T-cell (primary cell): ENCODE measurements at regions not wholly inside any gene's neighbourhood (a gene's known extent, or its start where the extent isn't known, plus 50 kb on each side); places are given as distances from the start of the nearest gene placed in this dataset.

ENCODE experiments used
- ATAC-seq, 4 experiments: fragments of 200-7000 bp in 3 of 4; fragments of 150-1000 bp in 1 of 4; cut with Tn5 transposase; replicated peaks in 1 of 4; 1 replicate in 3 of 4; 2 replicates in 1 of 4; pipeline ENCODE4 v1.10.0; 2021; ENCODE audit warnings: moderate library complexity in 3 of 4, mild to moderate bottlenecking in 2 of 4, moderate number of reproducible peaks in 1 of 4
- CTCF ChIA-PET, 2 donors: fragments of 300-600 bp; sonication (Branson Sonifier 250); formaldehyde crosslinking; loops; one replicate each; lab custom pipeline; 2022; ENCODE audit warnings: antibody characterized with exemption in 2 of 2; lab: Charles Lee
- POLR2A ChIA-PET, 2 donors: fragments of 300-600 bp; sonication (Branson Sonifier 250); formaldehyde crosslinking; loops; one replicate each; lab custom pipeline; 2022; ENCODE audit warnings: antibody characterized with exemption in 2 of 2; lab: Charles Lee
- DNase-seq, 35 experiments: peaks; one replicate each; pipeline versions ENCODE4 v3.0.0 to v3.0.0-alpha.2; 2013 to 2023
- H3K27ac ChIP-seq: one replicate; pipeline ENCODE4 v1.5.1; 2013; ENCODE audit warnings: low read length
- H3K27me3 ChIP-seq, 2 experiments: replicated peaks in 1 of 2; 1 replicate in 1 of 2; 2 replicates in 1 of 2; pipeline versions ENCODE4 v1.6.1 to v1.7.0; 2013; ENCODE audit warnings: low read length in 1 of 2, mixed read lengths in 1 of 2; ENCODE audit not compliant: control insufficient read depth in 2 of 2, insufficient read depth in 2 of 2; ENCODE audit errors: extremely low read depth in 1 of 2
- H3K36me3 ChIP-seq, 2 donors: 1 replicate in 1 of 2; 2 replicates in 1 of 2; pipeline versions ENCODE4 v1.6.1 to v1.7.0; 2013; ENCODE audit warnings: low read length in 1 of 2; ENCODE audit not compliant: control insufficient read depth in 2 of 2, insufficient read depth in 1 of 2; ENCODE audit errors: extremely low read depth in 1 of 2
- H3K4me1 ChIP-seq, 2 experiments: 1 replicate in 1 of 2; 2 replicates in 1 of 2; pipeline versions ENCODE4 v1.6.1 to v1.7.0; 2013; ENCODE audit warnings: low read length in 2 of 2, mixed read lengths in 1 of 2; ENCODE audit not compliant: insufficient read depth in 2 of 2, control insufficient read depth in 1 of 2; ENCODE audit errors: extremely low read depth in 1 of 2
- H3K4me3 ChIP-seq, 2 donors: 1 replicate in 1 of 2; 2 replicates in 1 of 2; pipeline versions ENCODE4 v1.5.1 to v1.7.0; 2013; ENCODE audit warnings: mild to moderate bottlenecking in 2 of 2, low read length in 1 of 2, moderate library complexity in 1 of 2; ENCODE audit not compliant: control insufficient read depth in 1 of 2; ENCODE audit errors: extremely low read depth in 1 of 2
- H3K9me3 ChIP-seq: 2 replicates; pipeline ENCODE4 v1.7.0; 2013
- H3K27ac Mint-ChIP-seq, 2 donors: one replicate each; pipeline ENCODE4 v1.8.0; 2020 to 2021; ENCODE audit warnings: mild to moderate bottlenecking in 2 of 2, mixed read lengths in 2 of 2
- H3K27me3 Mint-ChIP-seq, 2 donors: one replicate each; pipeline ENCODE4 v1.8.0; 2021 to 2022; ENCODE audit warnings: mixed read lengths in 2 of 2
- H3K36me3 Mint-ChIP-seq: one replicate; pipeline ENCODE4 v1.8.0; 2021; ENCODE audit warnings: mixed read lengths
- H3K4me1 Mint-ChIP-seq, 3 donors: one replicate each; pipeline ENCODE4 v1.8.0; 2020 to 2022; ENCODE audit warnings: mixed read lengths in 3 of 3, mild to moderate bottlenecking in 1 of 3
- H3K4me3 Mint-ChIP-seq, 3 donors: one replicate each; pipeline ENCODE4 v1.8.0; 2020 to 2022; ENCODE audit warnings: mild to moderate bottlenecking in 3 of 3, mixed read lengths in 3 of 3, moderate library complexity in 3 of 3
- H3K9me3 Mint-ChIP-seq, 3 donors: one replicate each; pipeline ENCODE4 v1.8.0; 2020 to 2022; ENCODE audit warnings: mixed read lengths in 3 of 3
- WGBS: methylation state at CpG from one replicate; pipeline ENCODE4 v1.1.5; 2013; ENCODE audit warnings: missing lambda C conversion rate; ENCODE audit not compliant: insufficient coverage; 5-methylcytosine and 5-hydroxymethylcytosine counted together

DNA sequence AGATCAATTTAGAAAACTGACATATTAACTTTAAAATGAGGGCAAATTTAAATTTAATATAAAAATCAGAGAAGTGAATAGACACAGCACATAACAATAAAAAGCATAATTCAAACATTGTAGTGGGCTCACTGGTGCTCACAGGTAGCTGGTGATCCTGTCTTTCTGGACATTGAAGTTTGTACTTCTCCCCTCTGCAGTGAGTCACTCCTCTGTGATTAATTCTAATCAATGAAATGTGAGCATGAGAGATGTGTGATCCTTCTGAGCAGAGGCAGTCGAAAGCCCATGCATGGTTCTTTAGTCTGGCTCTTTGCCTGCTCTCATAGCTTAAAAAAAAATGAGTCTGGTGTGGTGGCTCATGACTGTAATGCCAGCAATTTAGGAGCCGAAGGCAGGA, 59.0 kb upstream of the RERGL start:
- Mint-ChIP-seq H3K4me3 (no peak overlapping the region), H3K4me1 (no peaks in the 10 kb centered on the region), H3K36me3 (no peaks in the 10 kb centered on the region), H3K27ac (no peak overlapping the region), H3K9me3 (no peaks in the 10 kb centered on the region), H3K27me3 (peaks cover 0 to under 1% of the 10 kb centered on the region in 2 donors)
- CTCF ChIA-PET = no interaction called here
- no peaks in the 10 kb centered on the region for H3K27me3 ChIP-seq
- H3K27ac ChIP-seq = no peak overlapping the region
- H3K4me1 ChIP-seq = no peaks in the 10 kb centered on the region
- WGBS = 100% methylated on average over 1 of the region's 2 CpGs
- H3K4me3 ChIP-seq = no peak overlapping the region
- no peaks in the 10 kb centered on the region for H3K9me3 ChIP-seq
- POLR2A ChIA-PET = no interaction called here
- DNase-seq = no peak
- no peaks in the 10 kb centered on the region for H3K36me3 ChIP-seq
- no peak for ATAC-seq

DNA sequence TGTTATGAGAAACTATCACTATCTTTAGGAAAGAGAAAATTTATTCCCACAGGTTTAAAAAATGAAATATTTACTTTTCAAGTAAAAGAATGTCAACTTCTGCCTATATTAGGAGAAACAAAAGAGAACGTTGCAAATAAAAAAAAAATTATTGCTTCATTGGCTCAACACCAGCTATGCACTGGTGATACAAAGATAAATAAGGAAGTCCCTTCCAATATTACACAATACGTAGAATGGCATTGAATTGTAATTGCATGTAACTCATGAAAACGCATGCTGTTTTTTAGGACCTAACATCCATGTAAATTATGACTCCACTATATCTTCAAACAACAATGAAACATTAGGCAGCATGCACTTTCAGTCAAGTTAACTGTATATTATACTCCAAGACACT, 56.4 kb upstream of the RERGL start:
- no peaks in the 10 kb centered on the region for H3K27me3 ChIP-seq
- ChIA-PET CTCF (no interaction called here), POLR2A (no interaction called here)
- Mint-ChIP-seq H3K27ac (no peak overlapping the region), H3K4me1 (no peaks in the 10 kb centered on the region), H3K4me3 (no peak overlapping the region), H3K36me3 (no peaks in the 10 kb centered on the region), H3K9me3 (no peaks in the 10 kb centered on the region), H3K27me3 (peaks cover 0 to 3% of the 10 kb centered on the region in 2 donors)
- no peaks in the 10 kb centered on the region for H3K9me3 ChIP-seq
- no peaks in the 10 kb centered on the region for H3K36me3 ChIP-seq
- ATAC-seq (no peak), DNase-seq (no peak)
- no CpG with 5 or more reads among the region's 3 CpGs for WGBS
- H3K4me3 ChIP-seq = no peak overlapping the region
- H3K4me1 ChIP-seq = no peaks in the 10 kb centered on the region
- no peak overlapping the region for H3K27ac ChIP-seq

- 75% methylated on average over 1 of the region's 3 CpGs for WGBS
- Histone ChIP-seq H3K36me3 (no peaks in the 10 kb centered on the region), H3K27ac (no peak overlapping the region), H3K27me3 (no peaks in the 10 kb centered on the region), H3K4me1 (no peaks in the 10 kb centered on the region), H3K4me3 (no peak overlapping the region), H3K9me3 (no peaks in the 10 kb centered on the region)
- Mint-ChIP-seq H3K27ac (no peak overlapping the region), H3K4me1 (no peaks in the 10 kb centered on the region), H3K27me3 (peaks cover 0 to 3% of the 10 kb centered on the region in 2 donors), H3K36me3 (no peaks in the 10 kb centered on the region), H3K4me3 (no peak overlapping the region), H3K9me3 (no peaks in the 10 kb centered on the region)
- DNase-seq (no peak), ATAC-seq (no peak)
- ChIA-PET CTCF (no interaction called here), POLR2A (no interaction called here)
These were observed 55.9 kb upstream of the RERGL start for GRCh38 chr12:18145924-18146323.

DNA sequence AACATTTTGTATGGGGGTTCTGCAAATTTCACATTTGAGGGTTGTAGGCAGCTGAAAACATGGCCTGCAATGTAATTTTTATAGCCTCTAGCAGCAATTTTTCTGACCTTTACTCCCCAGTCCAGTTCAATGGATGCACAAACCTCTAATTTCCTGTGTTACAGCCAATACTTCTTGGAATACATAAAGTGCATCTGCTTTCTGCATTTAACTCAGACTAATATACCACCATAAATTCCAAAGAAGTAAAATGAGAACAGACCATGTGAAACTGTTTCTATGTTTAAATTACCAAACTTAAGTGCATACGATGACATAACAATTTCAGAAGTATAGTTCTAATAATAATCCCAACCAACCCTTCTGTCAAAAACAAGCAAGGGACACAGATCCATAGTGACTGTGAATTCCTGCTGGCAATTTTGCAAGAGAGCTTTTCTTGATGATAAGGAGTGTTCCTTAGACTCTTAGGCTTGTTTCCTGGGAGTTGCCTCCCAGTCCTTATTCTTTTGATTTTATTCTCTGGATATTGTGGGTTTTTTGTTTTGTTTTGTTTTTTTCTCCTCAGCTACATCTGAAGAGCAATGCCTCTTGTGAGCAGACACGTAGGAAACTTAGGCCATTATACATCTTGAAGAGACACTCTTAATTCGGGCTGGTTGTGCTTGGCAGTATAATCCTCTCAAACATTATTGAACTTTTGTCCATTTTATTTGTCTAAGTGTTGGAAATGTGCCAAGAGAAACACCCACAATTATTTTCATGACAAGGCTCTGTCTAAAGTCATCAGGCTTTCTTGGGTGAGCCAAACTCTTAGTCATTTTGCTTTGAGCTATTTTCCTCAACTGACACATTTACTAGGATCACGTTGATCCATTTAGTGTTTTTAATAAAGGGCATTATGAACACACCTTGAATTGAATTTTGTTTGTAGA, 51.3 kb upstream of the RERGL start:
- Histone ChIP-seq H3K27ac (no peak overlapping the region), H3K36me3 (no peaks in the 10 kb centered on the region), H3K9me3 (no peaks in the 10 kb centered on the region), H3K4me1 (no peaks in the 10 kb centered on the region), H3K4me3 (no peak overlapping the region), H3K27me3 (no peaks in the 10 kb centered on the region)
- CTCF ChIA-PET = no interaction called here
- Mint-ChIP-seq H3K27me3 (peaks cover 0 to 3% of the 10 kb centered on the region in 2 donors), H3K4me1 (no peaks in the 10 kb centered on the region), H3K4me3 (no peak overlapping the region), H3K9me3 (no peaks in the 10 kb centered on the region), H3K27ac (no peak overlapping the region), H3K36me3 (no peaks in the 10 kb centered on the region)
- no CpG with 5 or more reads among the region's 4 CpGs for WGBS
- POLR2A ChIA-PET = no interaction called here
- DNase-seq (no peak), ATAC-seq (no peak)

DNA sequence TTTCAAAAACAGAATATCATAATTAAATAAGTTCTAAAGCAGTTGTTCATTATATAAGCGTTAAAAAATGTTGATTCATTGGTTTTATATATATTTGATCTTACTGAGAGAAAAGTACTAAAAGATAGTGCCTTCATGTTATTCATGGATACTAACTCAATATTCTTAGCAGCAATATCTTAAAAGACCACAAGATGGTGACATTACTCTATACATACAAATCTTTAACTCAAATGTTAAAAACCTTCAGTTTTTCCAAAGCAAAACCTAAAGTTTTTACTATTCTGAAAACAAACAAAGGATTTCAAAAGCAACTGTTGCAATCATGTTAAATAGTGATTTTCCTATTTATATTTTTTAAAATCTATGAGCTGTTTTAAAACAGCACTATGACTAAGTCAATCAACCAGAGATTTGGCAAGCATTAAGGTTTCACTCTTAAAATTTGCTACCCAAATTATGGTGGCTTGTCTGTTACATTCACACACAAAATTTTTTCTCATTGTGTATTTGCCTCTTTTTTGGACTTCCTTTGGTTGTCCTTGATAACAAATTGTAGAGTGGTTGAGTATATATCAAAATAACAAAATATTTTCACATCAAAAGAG, 50.1 kb upstream of the RERGL start:
- H3K27ac ChIP-seq = no peak overlapping the region
- no peaks in the 10 kb centered on the region for H3K27me3 ChIP-seq
- no peaks in the 10 kb centered on the region for H3K9me3 ChIP-seq
- no peaks in the 10 kb centered on the region for H3K36me3 ChIP-seq
- POLR2A ChIA-PET = no interaction called here
- no peaks in the 10 kb centered on the region for H3K4me1 Mint-ChIP-seq
- no peak overlapping the region for H3K27ac Mint-ChIP-seq
- CTCF ChIA-PET = interaction anchor here in 1 of 2 donors (1.1 kb wide), 1 partner anchor 1047 kb away, joined by 3 read pairs; no protein-coding TSS in a partner anchor
- DNase-seq = no peak
- no peaks in the 10 kb centered on the region for H3K36me3 Mint-ChIP-seq
- no CpG with 5 or more reads among the region's 1 CpG for WGBS
- H3K4me3 Mint-ChIP-seq = no peak overlapping the region
- no peak for ATAC-seq
- no peaks in the 10 kb centered on the region for H3K4me1 ChIP-seq
- no peaks in the 10 kb centered on the region for H3K9me3 Mint-ChIP-seq
- H3K4me3 ChIP-seq = no peak overlapping the region
- peaks cover 0 to 3% of the 10 kb centered on the region in 2 donors for H3K27me3 Mint-ChIP-seq
